ENCODE measurements at regions not wholly inside any gene's neighbourhood (a gene's known extent, or its start where the extent isn't known, plus 50 kb on each side); places are given as distances from the start of the nearest gene placed in this dataset.

- H3K9ac ChIP-seq (ENCODE audit: insufficient read depth in 1 of 2, low read length in 2 of 2), result no peak overlapping the region
- H3K27ac ChIP-seq (ENCODE audit: low read depth in 1 of 2, low read length in 1 of 2), result no peak overlapping the region
- H3K4me1 ChIP-seq (ENCODE audit: control insufficient read depth in 5 of 5, insufficient read depth in 5 of 5, low read length in 5 of 5), result no peaks in the 10 kb centered on the region
- ATAC-seq (ENCODE audit: insufficient read depth, low FRiP score) (no peak), DNase-seq (no peak)
- TF ChIP-seq, protein P1, sequence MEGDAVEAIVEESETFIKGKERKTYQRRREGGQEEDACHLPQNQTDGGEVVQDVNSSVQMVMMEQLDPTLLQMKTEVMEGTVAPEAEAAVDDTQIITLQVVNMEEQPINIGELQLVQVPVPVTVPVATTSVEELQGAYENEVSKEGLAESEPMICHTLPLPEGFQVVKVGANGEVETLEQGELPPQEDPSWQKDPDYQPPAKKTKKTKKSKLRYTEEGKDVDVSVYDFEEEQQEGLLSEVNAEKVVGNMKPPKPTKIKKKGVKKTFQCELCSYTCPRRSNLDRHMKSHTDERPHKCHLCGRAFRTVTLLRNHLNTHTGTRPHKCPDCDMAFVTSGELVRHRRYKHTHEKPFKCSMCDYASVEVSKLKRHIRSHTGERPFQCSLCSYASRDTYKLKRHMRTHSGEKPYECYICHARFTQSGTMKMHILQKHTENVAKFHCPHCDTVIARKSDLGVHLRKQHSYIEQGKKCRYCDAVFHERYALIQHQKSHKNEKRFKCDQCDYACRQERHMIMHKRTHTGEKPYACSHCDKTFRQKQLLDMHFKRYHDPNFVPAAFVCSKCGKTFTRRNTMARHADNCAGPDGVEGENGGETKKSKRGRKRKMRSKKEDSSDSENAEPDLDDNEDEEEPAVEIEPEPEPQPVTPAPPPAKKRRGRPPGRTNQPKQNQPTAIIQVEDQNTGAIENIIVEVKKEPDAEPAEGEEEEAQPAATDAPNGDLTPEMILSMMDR (IDR thresholded peaks at IDR 0.05; ENCODE audit: control extremely low read depth, extremely low read depth), result no peak
- WGBS, 2 donors, result 68 to 77% methylated on average over 4 of the region's 4 CpGs
- H3K27me3 ChIP-seq (ENCODE audit: control insufficient read depth in 3 of 3, insufficient read depth in 3 of 3, low read length in 2 of 3), result no peaks in the 10 kb centered on the region
- H3K9me3 ChIP-seq (ENCODE audit: control insufficient read depth in 4 of 4, insufficient read depth in 3 of 4, low read length in 3 of 4), result no peaks in the 10 kb centered on the region
- no peaks in the 10 kb centered on the region for H3K36me3 ChIP-seq (ENCODE audit: control insufficient read depth in 4 of 4, insufficient read depth in 4 of 4, low read length in 4 of 4)
- no peak overlapping the region for H3K4me3 ChIP-seq
Measured at GRCh38 chr4:177769155-177769554, 326.9 kb upstream of the AGA start.

DNA sequence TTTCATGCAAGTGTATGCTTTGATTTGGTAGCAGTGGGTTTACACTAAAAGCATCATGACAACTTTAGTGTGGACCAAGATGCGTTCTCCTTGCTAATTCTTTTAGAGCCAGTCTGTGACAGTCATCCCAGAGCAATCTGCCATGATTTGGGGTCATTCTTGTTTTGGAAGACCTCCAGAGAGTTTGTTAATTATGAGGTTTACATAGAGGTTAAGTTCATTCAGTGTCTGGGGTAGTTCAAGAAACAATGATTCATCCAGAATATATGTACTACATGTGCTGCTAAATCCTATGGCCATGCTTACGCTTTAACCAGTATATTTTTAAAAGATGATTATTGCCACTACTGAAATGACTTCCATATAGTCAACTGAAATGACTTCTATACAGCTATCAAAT, 328.5 kb upstream of the AGA start:
- 88 to 92% methylated on average over 2 of the region's 2 CpGs for WGBS, 2 donors
- DNase-seq (no peak), ATAC-seq (ENCODE audit: insufficient read depth, low FRiP score) (no peak)
- no peaks in the 10 kb centered on the region for H3K4me1 ChIP-seq (ENCODE audit: control insufficient read depth in 5 of 5, insufficient read depth in 5 of 5, low read length in 5 of 5)
- no peak overlapping the region for H3K9ac ChIP-seq (ENCODE audit: insufficient read depth in 1 of 2, low read length in 2 of 2)
- TF ChIP-seq, protein P1 (IDR thresholded peaks at IDR 0.05; ENCODE audit: control extremely low read depth, extremely low read depth), result no peak
- H3K27ac ChIP-seq (ENCODE audit: low read depth in 1 of 2, low read length in 1 of 2), result no peak overlapping the region
- no peaks in the 10 kb centered on the region for H3K9me3 ChIP-seq (ENCODE audit: control insufficient read depth in 4 of 4, insufficient read depth in 3 of 4, low read length in 3 of 4)
- H3K36me3 ChIP-seq (ENCODE audit: control insufficient read depth in 4 of 4, insufficient read depth in 4 of 4, low read length in 4 of 4), result no peaks in the 10 kb centered on the region
- no peak overlapping the region for H3K4me3 ChIP-seq
- no peaks in the 10 kb centered on the region for H3K27me3 ChIP-seq (ENCODE audit: control insufficient read depth in 3 of 3, insufficient read depth in 3 of 3, low read length in 2 of 3)

GRCh38 chr4:177771645-177772044, 329.4 kb upstream of the AGA start:
- no peaks in the 10 kb centered on the region for H3K36me3 ChIP-seq (ENCODE audit: control insufficient read depth in 4 of 4, insufficient read depth in 4 of 4, low read length in 4 of 4)
- H3K9me3 ChIP-seq (ENCODE audit: control insufficient read depth in 4 of 4, insufficient read depth in 3 of 4, low read length in 3 of 4), result no peaks in the 10 kb centered on the region
- WGBS, 2 donors, result 90 to 92% methylated on average over 1 of the region's 1 CpG
- TF ChIP-seq, protein P1 (IDR thresholded peaks at IDR 0.05; ENCODE audit: control extremely low read depth, extremely low read depth), result no peak
- ATAC-seq (ENCODE audit: insufficient read depth, low FRiP score) (no peak), DNase-seq (no peak)
- H3K27me3 ChIP-seq (ENCODE audit: control insufficient read depth in 3 of 3, insufficient read depth in 3 of 3, low read length in 2 of 3), result no peaks in the 10 kb centered on the region
- no peaks in the 10 kb centered on the region for H3K4me1 ChIP-seq (ENCODE audit: control insufficient read depth in 5 of 5, insufficient read depth in 5 of 5, low read length in 5 of 5)
- H3K4me3 ChIP-seq, result no peak overlapping the region
- H3K9ac ChIP-seq (ENCODE audit: insufficient read depth in 1 of 2, low read length in 2 of 2), result no peak overlapping the region
- no peak overlapping the region for H3K27ac ChIP-seq (ENCODE audit: low read depth in 1 of 2, low read length in 1 of 2)

DNA sequence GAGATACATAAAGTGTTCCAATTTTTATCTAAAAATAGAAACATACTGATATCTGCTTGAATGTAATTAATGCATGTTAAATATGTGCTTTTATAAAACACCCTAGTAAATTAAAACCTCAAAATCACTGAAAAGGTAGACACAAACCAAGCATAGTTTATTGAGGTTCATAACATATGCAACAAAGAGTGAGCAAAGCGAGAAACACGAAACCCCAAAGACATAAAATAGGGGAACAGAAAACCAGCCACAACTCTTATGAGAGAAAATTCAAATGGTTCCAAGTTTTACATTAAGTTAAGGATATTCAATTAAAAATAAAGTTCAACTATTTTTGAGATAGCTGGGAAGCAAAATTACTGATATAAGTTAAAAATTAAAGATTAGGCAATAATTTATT, 336.4 kb upstream of the AGA start:
- Histone ChIP-seq H3K9me3 (ENCODE audit: control insufficient read depth in 4 of 4, insufficient read depth in 3 of 4, low read length in 3 of 4) (peaks cover 0 to 4% (median 0%) of the 10 kb centered on the region in 4 donors), H3K36me3 (ENCODE audit: control insufficient read depth in 4 of 4, insufficient read depth in 4 of 4, low read length in 4 of 4) (no peaks in the 10 kb centered on the region), H3K27me3 (ENCODE audit: control insufficient read depth in 3 of 3, insufficient read depth in 3 of 3, low read length in 2 of 3) (no peaks in the 10 kb centered on the region), H3K4me1 (ENCODE audit: control insufficient read depth in 5 of 5, insufficient read depth in 5 of 5, low read length in 5 of 5) (no peaks in the 10 kb centered on the region), H3K9ac (ENCODE audit: insufficient read depth in 1 of 2, low read length in 2 of 2) (no peak overlapping the region), H3K4me3 (no peak overlapping the region), H3K27ac (ENCODE audit: low read depth in 1 of 2, low read length in 1 of 2) (no peak overlapping the region)
- no peak for ATAC-seq (ENCODE audit: insufficient read depth, low FRiP score)
- TF ChIP-seq, protein P1 (IDR thresholded peaks at IDR 0.05; ENCODE audit: control extremely low read depth, extremely low read depth), result no peak
- DNase-seq, result no peak
- 89 to 94% methylated on average over 2 of the region's 2 CpGs for WGBS, 2 donors
